Retinal pigment epithelial cell (primary cell): ENCODE measurements at regions not wholly inside any gene's neighbourhood (a gene's known extent, or its start where the extent isn't known, plus 50 kb on each side); places are given as distances from the start of the nearest gene placed in this dataset.

Experiments used
- DNase-seq: peaks from one replicate; pipeline ENCODE4 v3.0.0-alpha.2; 2010; ENCODE audit warnings: low read depth
- H3K4me3 ChIP-seq: 2 replicates; pipeline ENCODE4 v1.5.1; 2011; ENCODE audit warnings: mild to moderate bottlenecking, low read length, control low read depth, moderate library complexity
- CTCF ChIP-seq: conservative IDR thresholded peaks from 2 replicates; pipeline ENCODE4 v1.5.1; 2011; ENCODE audit warnings: low read depth, low read length, control low read depth, inconsistent platforms

- no peak for TF ChIP-seq CTCF
- no peak for DNase-seq
- H3K4me3 ChIP-seq: no peak overlapping the region
These were observed 210.2 kb downstream of the ARPP21 start for GRCh38 chr3:35849496-35849895.

GRCh38 chr3:35849963-35850362 lies 210.6 kb downstream of the ARPP21 start:
- no peak for DNase-seq
- no peak for TF ChIP-seq CTCF
- H3K4me3 ChIP-seq: no peak overlapping the region

- TF ChIP-seq CTCF: no peak
- H3K4me3 ChIP-seq: no peak overlapping the region
- DNase-seq: no peak
These were observed 217.7 kb downstream of the ARPP21 start for GRCh38 chr3:35857004-35857403.

GRCh38 chr3:35862057-35862456 lies 222.7 kb downstream of the ARPP21 start:
- no peak for DNase-seq
- no peak overlapping the region for H3K4me3 ChIP-seq
- no peak for TF ChIP-seq CTCF

- no peak for DNase-seq
- H3K4me3 ChIP-seq: no peak overlapping the region
These were observed 225.5 kb downstream of the ARPP21 start for GRCh38 chr3:35864871-35865270.

GRCh38 chr3:35867791-35868190 lies 228.5 kb downstream of the ARPP21 start:
- no peak for DNase-seq
- H3K4me3 ChIP-seq: no peak overlapping the region
- no peak for TF ChIP-seq CTCF

More at GRCh38 chr3:35864871-35865270, 225.5 kb downstream of the ARPP21 start:
- TF ChIP-seq CTCF: no peak

GRCh38 chr3:35871009-35871408 lies 231.7 kb downstream of the ARPP21 start:
- H3K4me3 ChIP-seq: no peak overlapping the region
- no peak for DNase-seq
- TF ChIP-seq CTCF: no peak
